HCT116 (cell line): ENCODE measurements at regions not wholly inside any gene's neighbourhood (a gene's known extent, or its start where the extent isn't known, plus 50 kb on each side); places are given as distances from the start of the nearest gene placed in this dataset.

ENCODE experiments used
- ATAC-seq: fragments of 200-7000 bp; cut with Tn5 transposase; 2 replicates; pipeline ENCODE4 v1.9.1; 2020; ENCODE audit warnings: mild to moderate bottlenecking, moderate library complexity
- BruUV-seq: library from RNA; stranded (reverse); fragments of 400-500 nt; replicated peaks from 2 replicates; lab custom pipeline; 2021; lab: Mats Ljungman, UMichigan
- CTCF ChIA-PET: fragments of 300-600 bp; sonication (Branson Sonifier 250); formaldehyde crosslinking; loops from one replicate; lab custom pipeline; 2021; ENCODE audit warnings: antibody characterized with exemption; lab: Charles Lee
- POLR2A ChIA-PET: fragments of 300-600, 350-600 bp; sonication (Branson Sonifier 250); formaldehyde crosslinking; loops from one replicate; lab custom pipeline; 2021; ENCODE audit warnings: antibody characterized with exemption; lab: Charles Lee
- RAD21 ChIA-PET, 2 experiments: fragments of 300-600 bp; sonication (Branson Sonifier 250); formaldehyde crosslinking; loops; one replicate each; lab custom pipeline; 2023; ENCODE audit warnings: low total read pairs in 2 of 2; ENCODE audit not compliant: uncharacterized antibody in 2 of 2, unreplicated experiment in 2 of 2, low non-redundant PET in 1 of 2; lab: Charles Lee
- DNase-seq: peaks from one replicate; pipeline ENCODE4 v3.0.0-alpha.2; 2010; ENCODE audit warnings: low read depth, low spot score
- H2AFZ ChIP-seq: fragments of 200-600 bp; shearing (Covaris generic), sonication (generic); 2 replicates; pipeline ENCODE4 v1.6.1; 2017; ENCODE audit warnings: low read depth, mixed run types, mixed read lengths, antibody characterized with exemption, low read length; ENCODE audit not compliant: poor library complexity, severe bottlenecking
- H3K27ac ChIP-seq: 2 replicates; pipeline ENCODE4 v1.5.1; 2012; ENCODE audit warnings: low read depth, low read length
- H3K27me3 ChIP-seq: fragments of 200-600 bp; sonication (generic); 2 replicates; pipeline ENCODE4 v1.6.1; 2016; ENCODE audit warnings: mixed run types, low read length, mixed read lengths; ENCODE audit not compliant: insufficient read depth
- H3K36me3 ChIP-seq, 2 experiments: fragments of 200-500 bp in 1 of 2; fragments of 200-600 bp in 1 of 2; sonication (Bioruptor generic) in 1 of 2; sonication (generic) in 1 of 2; 2 replicates each; pipeline versions ENCODE4 v1.5.1 to v1.6.1; 2014 to 2016; ENCODE audit warnings: low read length in 2 of 2, inconsistent platforms in 1 of 2, mixed read lengths in 1 of 2, mixed run types in 1 of 2; ENCODE audit not compliant: insufficient read depth in 2 of 2, control insufficient read depth in 1 of 2
- H3K4me1 ChIP-seq, 2 experiments: fragments of 200-600 bp in 1 of 2; sonication (generic) in 1 of 2; 2 replicates each; pipeline versions ENCODE4 v1.5.1 to v1.6.1; 2012 to 2017; ENCODE audit warnings: low read length in 2 of 2, inconsistent platforms in 1 of 2, mild to moderate bottlenecking in 1 of 2, mixed read lengths in 1 of 2, mixed run types in 1 of 2, moderate library complexity in 1 of 2; ENCODE audit not compliant: insufficient read depth in 2 of 2, control insufficient read depth in 1 of 2
- H3K4me2 ChIP-seq: fragments of 200-600 bp; sonication (generic); 2 replicates; pipeline ENCODE4 v1.6.1; 2017; ENCODE audit warnings: mixed run types, low read length, mixed read lengths
- H3K4me3 ChIP-seq, 2 experiments: fragments of 200-600 bp in 1 of 2; sonication (generic) in 1 of 2; replicated peaks in 1 of 2; 2 replicates each; pipeline ENCODE4 v1.5.1; 2011 to 2016; ENCODE audit warnings: low read length in 2 of 2, control low read depth in 1 of 2, low read depth in 1 of 2, mild to moderate bottlenecking in 1 of 2, mixed read lengths in 1 of 2, mixed run types in 1 of 2
- H3K79me2 ChIP-seq: fragments of 200-600 bp; sonication (generic); 2 replicates; pipeline ENCODE4 v1.6.1; 2017; ENCODE audit warnings: mild to moderate bottlenecking, mixed run types, low read length, moderate library complexity, mixed read lengths; ENCODE audit not compliant: insufficient read depth
- H3K9ac ChIP-seq: fragments of 200-600 bp; sonication (generic); 2 replicates; pipeline ENCODE4 v1.6.1; 2016; ENCODE audit warnings: low read length, mixed read lengths
- H3K9me2 ChIP-seq: fragments of 200-600 bp; sonication (generic), shearing (Covaris generic); 2 replicates; pipeline ENCODE4 v1.6.1; 2017; ENCODE audit warnings: mixed run types, mild to moderate bottlenecking, moderate library complexity; ENCODE audit not compliant: insufficient read depth
- H3K9me3 ChIP-seq, 2 experiments: fragments of 200-500 bp in 1 of 2; fragments of 200-600 bp in 1 of 2; sonication (Bioruptor generic) in 1 of 2; sonication (generic) in 1 of 2; 2 replicates each; pipeline ENCODE4 v1.6.1; 2014 to 2017; ENCODE audit warnings: low read length in 2 of 2, mixed read lengths in 2 of 2, inconsistent platforms in 1 of 2, low read depth in 1 of 2, mild to moderate bottlenecking in 1 of 2, mixed run types in 1 of 2, moderate library complexity in 1 of 2; ENCODE audit not compliant: control insufficient read depth in 1 of 2, insufficient read depth in 1 of 2
- H4K20me1 ChIP-seq: fragments of 200-600 bp; sonication (generic), shearing (Covaris generic); 2 replicates; pipeline ENCODE4 v1.6.1; 2017; ENCODE audit warnings: mixed run types, mild to moderate bottlenecking, moderate library complexity; ENCODE audit not compliant: insufficient read depth
- ATF3 ChIP-seq: IDR thresholded peaks from 2 replicates; pipeline ENCODE4 v1.6.1; 2012
- CBX3 ChIP-seq: IDR thresholded peaks from 2 replicates; pipeline ENCODE4 v1.6.1; 2012; ENCODE audit warnings: low read depth
- CTCF ChIP-seq, 3 experiments: fragments of 200-600 bp in 1 of 3; sonication (generic) in 1 of 3; IDR thresholded peaks in 2 of 3; conservative IDR thresholded peaks in 1 of 3; 2 replicates each; pipeline ENCODE4 v1.5.1; 2012 to 2017; ENCODE audit warnings: low read depth in 2 of 3, low read length in 2 of 3, antibody characterized with exemption in 1 of 3, borderline replicate concordance in 1 of 3, control low read depth in 1 of 3, mild to moderate bottlenecking in 1 of 3, mixed read lengths in 1 of 3, mixed run types in 1 of 3, moderate library complexity in 1 of 3; ENCODE audit not compliant: insufficient read depth in 1 of 3
- ELF1 ChIP-seq: IDR thresholded peaks from 2 replicates; pipeline ENCODE4 v1.6.1; 2012; ENCODE audit warnings: low read depth, borderline replicate concordance
- EZH2 ChIP-seq: fragments of 200-600 bp; sonication (generic); IDR thresholded peaks from 2 replicates; pipeline ENCODE4 v1.6.1; 2017; ENCODE audit warnings: antibody characterized with exemption, mixed run types
- JUND ChIP-seq: IDR thresholded peaks from 2 replicates; pipeline ENCODE4 v1.6.1; 2012
- POLR2AphosphoS5 ChIP-seq: IDR thresholded peaks from 2 replicates; pipeline ENCODE4 v1.6.1; 2011; ENCODE audit warnings: mild to moderate bottlenecking, low read depth, low read length, moderate library complexity
- REST ChIP-seq: IDR thresholded peaks from 2 replicates; pipeline ENCODE4 v1.6.1; 2012; ENCODE audit warnings: low read depth
- SIN3A ChIP-seq: IDR thresholded peaks from 2 replicates; pipeline ENCODE4 v1.6.1; 2012; ENCODE audit warnings: low read depth
- SRF ChIP-seq: IDR thresholded peaks from 2 replicates; pipeline ENCODE4 v1.6.1; 2012; ENCODE audit warnings: low read depth
- TCF7L2 ChIP-seq: IDR thresholded peaks from 2 replicates; pipeline ENCODE4 v1.7.0; 2011; ENCODE audit warnings: borderline replicate concordance, inconsistent platforms; ENCODE audit not compliant: insufficient read depth, insufficient read length; ENCODE audit errors: extremely low read depth
- YY1 ChIP-seq: IDR thresholded peaks from 2 replicates; pipeline ENCODE4 v1.6.1; 2011; ENCODE audit warnings: low read length, low read depth, moderate library complexity, mild to moderate bottlenecking; ENCODE audit not compliant: insufficient replicate concordance; ENCODE audit errors: extremely low read depth
- ZBTB33 ChIP-seq: IDR thresholded peaks from 2 replicates; pipeline ENCODE4 v1.6.1; 2011; ENCODE audit warnings: mild to moderate bottlenecking, low read length, moderate library complexity; ENCODE audit not compliant: insufficient replicate concordance; ENCODE audit errors: extremely low read depth
- ZFX ChIP-seq: fragments of 450-650 bp; IDR thresholded peaks from 2 replicates; pipeline ENCODE4 v1.6.1; 2017
- ZNF274 ChIP-seq: fragments of 200-500 bp; sonication (Bioruptor generic); IDR thresholded peaks from 2 replicates; pipeline ENCODE4 v1.6.1; 2014; ENCODE audit warnings: mild to moderate bottlenecking, low read depth, low read length, inconsistent platforms
- intact Hi-C: fragments of 100-400 bp; cut with micrococcal nuclease; formaldehyde crosslinking; loops from 2 replicates; pipeline ENCODE4 v1.10.0; 2022

GRCh38 chr15:62867844-62868243 is 174.7 kb upstream of the TPM1 start:
- Histone ChIP-seq H3K9me3 (no peaks in the 10 kb centered on the region), H4K20me1 (no peaks in the 10 kb centered on the region), H3K4me2 (no peak overlapping the region), H2AFZ (no peak overlapping the region), H3K9ac (no peak overlapping the region), H3K4me3 (no peak overlapping the region), H3K4me1 (no peaks in the 10 kb centered on the region), H3K27ac (no peak overlapping the region), H3K36me3 (no peaks in the 10 kb centered on the region), H3K27me3 (no peaks in the 10 kb centered on the region), H3K79me2 (no peaks in the 10 kb centered on the region), H3K9me2 (no peaks in the 10 kb centered on the region)
- POLR2A ChIA-PET, result no interaction called here
- intact Hi-C loops, result no loop called here
- no TSS peak for BruUV-seq
- no peak for ATAC-seq
- no peak for TF ChIP-seq TCF7L2
- no peak for TF ChIP-seq CTCF (IDR thresholded peaks at IDR 0.05 in 2 of 3, conservative IDR thresholded peaks at IDR 0.05 in 1 of 3; ENCODE audit: borderline replicate concordance in 1 of 3, insufficient read depth in 1 of 3, low read depth in 2 of 3, low read length in 2 of 3)
- no peak for TF ChIP-seq POLR2AphosphoS5
- no peak for TF ChIP-seq REST
- no peak for TF ChIP-seq ZNF274
- TF ChIP-seq ATF3, result no peak
- TF ChIP-seq EZH2, result no peak
- no peak for TF ChIP-seq SIN3A
- TF ChIP-seq SRF, result no peak
- no peak for TF ChIP-seq ZFX
- no peak for TF ChIP-seq ELF1
- TF ChIP-seq CBX3, result no peak
- no peak for TF ChIP-seq YY1
- TF ChIP-seq JUND, result no peak
- no peak for TF ChIP-seq ZBTB33
- CTCF ChIA-PET, result no interaction called here
- DNase-seq, result no peak
- RAD21 ChIA-PET, result no interaction called here
